HepG2 (cell line): ENCODE measurements at regions not wholly inside any gene's neighbourhood (a gene's known extent, or its start where the extent isn't known, plus 50 kb on each side); places are given as distances from the start of the nearest gene placed in this dataset.

Source experiments
- CTCF ChIP-seq: sonication (generic); formaldehyde crosslinking; IDR thresholded peaks from 2 replicates; pipeline ENCODE4 v1.5.0; 2020; ENCODE audit warnings: mild to moderate bottlenecking, missing genetic modification reagents, moderate library complexity
- POLR2A ChIP-seq, 2 experiments: IDR thresholded peaks; 2 replicates each; pipeline ENCODE4 v1.6.1; 2011; ENCODE audit warnings: low read depth in 2 of 2, low read length in 2 of 2, mild to moderate bottlenecking in 1 of 2, moderate library complexity in 1 of 2; ENCODE audit not compliant: insufficient read depth in 1 of 2
- SNRNP70 ChIP-seq: fragments of 200-400 bp; formaldehyde crosslinking; IDR thresholded peaks from 2 replicates; pipeline ENCODE4 v1.6.1; 2017; ENCODE audit warnings: mild to moderate bottlenecking, low read depth, low read length, moderate library complexity
- TBL1XR1 ChIP-seq: fragments of 150-350 bp; IDR thresholded peaks from 2 replicates; pipeline ENCODE4 v1.6.1; 2014; ENCODE audit warnings: borderline replicate concordance, low read length; ENCODE audit not compliant: partially characterized antibody
- TCF7 ChIP-seq: sonication (generic); IDR thresholded peaks from 2 replicates; pipeline ENCODE4 v1.6.1; 2016; ENCODE audit warnings: antibody characterized with exemption, low read depth

DNA sequence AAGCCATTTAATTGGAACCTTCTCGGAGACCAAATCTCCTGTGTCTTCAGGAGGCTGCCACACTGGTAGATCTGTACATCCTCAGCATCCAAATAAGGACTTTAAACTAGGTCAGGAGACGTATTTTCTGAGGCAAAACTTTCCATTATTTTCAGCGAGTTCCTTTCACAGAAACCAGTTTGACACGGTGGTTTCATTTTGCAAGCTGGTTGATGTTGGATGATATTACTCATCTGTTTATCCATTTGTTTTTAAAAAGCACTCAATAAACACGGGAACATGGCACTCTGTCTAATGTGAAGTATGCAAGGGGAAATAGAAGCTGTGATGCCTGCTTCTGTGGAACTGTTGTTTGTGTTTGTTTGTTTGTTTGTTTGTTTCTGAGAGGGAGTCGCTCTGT lies 199.6 kb downstream of the ERCC6L2 start:
- TF ChIP-seq SNRNP70: no peak
- TF ChIP-seq TCF7: no peak
- no peak for TF ChIP-seq CTCF
- no peak for TF ChIP-seq POLR2A (IDR thresholded peaks at IDR 0.05; ENCODE audit: insufficient read depth in 1 of 2, low read depth in 2 of 2, low read length in 2 of 2)
- TF ChIP-seq TBL1XR1: no peak
